Endothelial cell of umbilical vein (primary cell): ENCODE measurements at regions not wholly inside any gene's neighbourhood (a gene's known extent, or its start where the extent isn't known, plus 50 kb on each side); places are given as distances from the start of the nearest gene placed in this dataset.

ENCODE experiments used
- EZH2 ChIP-seq: IDR thresholded peaks from 2 replicates; pipeline ENCODE4 v1.6.1; 2012; ENCODE audit warnings: borderline replicate concordance, low read depth, mild to moderate bottlenecking, moderate library complexity, low read length, inconsistent platforms; ENCODE audit not compliant: severe bottlenecking
- FOS ChIP-seq: IDR thresholded peaks from 2 replicates; pipeline ENCODE4 v1.6.1; 2011; ENCODE audit warnings: mild to moderate bottlenecking, low read length, moderate library complexity, borderline replicate concordance; ENCODE audit not compliant: insufficient read depth
- JUN ChIP-seq: IDR thresholded peaks from 2 replicates; pipeline ENCODE4 v1.6.1; 2011; ENCODE audit warnings: borderline replicate concordance, low read depth; ENCODE audit not compliant: insufficient read length, insufficient read depth
- MAX ChIP-seq: IDR thresholded peaks from 2 replicates; pipeline ENCODE4 v1.6.1; 2011; ENCODE audit not compliant: insufficient read depth, insufficient read length
- MYC ChIP-seq: IDR thresholded peaks from one replicate; pipeline ENCODE4 v1.6.1; 2011; ENCODE audit warnings: mild to moderate bottlenecking, low read depth, low read length
- POLR2A ChIP-seq: IDR thresholded peaks from 2 replicates; pipeline ENCODE4 v1.6.1; 2012; ENCODE audit warnings: low read depth, mild to moderate bottlenecking, control low read depth, low read length
- POLR2AphosphoS5 ChIP-seq: IDR thresholded peaks from 2 replicates; pipeline ENCODE4 v1.6.1; 2012; ENCODE audit warnings: low read depth, mild to moderate bottlenecking, control low read depth, low read length, moderate library complexity; ENCODE audit not compliant: insufficient read depth
- TF ChIP-seq, protein P1 (sequence below), 2 donors: IDR thresholded peaks; 1 replicate in 1 of 2; 2 replicates in 1 of 2; pipeline ENCODE4 v1.5.1; 2011; ENCODE audit warnings: low read length in 2 of 2, mild to moderate bottlenecking in 2 of 2, moderate library complexity in 2 of 2, control low read depth in 1 of 2, inconsistent platforms in 1 of 2, low read depth in 1 of 2; ENCODE audit not compliant: insufficient read depth in 1 of 2; ENCODE audit errors: extremely low read depth in 1 of 2

- TF ChIP-seq, protein P1, sequence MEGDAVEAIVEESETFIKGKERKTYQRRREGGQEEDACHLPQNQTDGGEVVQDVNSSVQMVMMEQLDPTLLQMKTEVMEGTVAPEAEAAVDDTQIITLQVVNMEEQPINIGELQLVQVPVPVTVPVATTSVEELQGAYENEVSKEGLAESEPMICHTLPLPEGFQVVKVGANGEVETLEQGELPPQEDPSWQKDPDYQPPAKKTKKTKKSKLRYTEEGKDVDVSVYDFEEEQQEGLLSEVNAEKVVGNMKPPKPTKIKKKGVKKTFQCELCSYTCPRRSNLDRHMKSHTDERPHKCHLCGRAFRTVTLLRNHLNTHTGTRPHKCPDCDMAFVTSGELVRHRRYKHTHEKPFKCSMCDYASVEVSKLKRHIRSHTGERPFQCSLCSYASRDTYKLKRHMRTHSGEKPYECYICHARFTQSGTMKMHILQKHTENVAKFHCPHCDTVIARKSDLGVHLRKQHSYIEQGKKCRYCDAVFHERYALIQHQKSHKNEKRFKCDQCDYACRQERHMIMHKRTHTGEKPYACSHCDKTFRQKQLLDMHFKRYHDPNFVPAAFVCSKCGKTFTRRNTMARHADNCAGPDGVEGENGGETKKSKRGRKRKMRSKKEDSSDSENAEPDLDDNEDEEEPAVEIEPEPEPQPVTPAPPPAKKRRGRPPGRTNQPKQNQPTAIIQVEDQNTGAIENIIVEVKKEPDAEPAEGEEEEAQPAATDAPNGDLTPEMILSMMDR (IDR thresholded peaks at IDR 0.05; ENCODE audit: extremely low read depth in 1 of 2, insufficient read depth in 1 of 2, low read depth in 1 of 2, low read length in 2 of 2), result no peak
- TF ChIP-seq MAX (no peak), POLR2AphosphoS5 (no peak), POLR2A (no peak), EZH2 (no peak), FOS (no peak), MYC (no peak), JUN (no peak)
Observed at GRCh38 chr4:162535121-162535520, 371.3 kb upstream of the FSTL5 start.
